ENCODE measurements at regions not wholly inside any gene's neighbourhood (a gene's known extent, or its start where the extent isn't known, plus 50 kb on each side); places are given as distances from the start of the nearest gene placed in this dataset.
A peak's percentile ranks its signal among the peaks of the same experiment; 100 is the strongest.

DNA sequence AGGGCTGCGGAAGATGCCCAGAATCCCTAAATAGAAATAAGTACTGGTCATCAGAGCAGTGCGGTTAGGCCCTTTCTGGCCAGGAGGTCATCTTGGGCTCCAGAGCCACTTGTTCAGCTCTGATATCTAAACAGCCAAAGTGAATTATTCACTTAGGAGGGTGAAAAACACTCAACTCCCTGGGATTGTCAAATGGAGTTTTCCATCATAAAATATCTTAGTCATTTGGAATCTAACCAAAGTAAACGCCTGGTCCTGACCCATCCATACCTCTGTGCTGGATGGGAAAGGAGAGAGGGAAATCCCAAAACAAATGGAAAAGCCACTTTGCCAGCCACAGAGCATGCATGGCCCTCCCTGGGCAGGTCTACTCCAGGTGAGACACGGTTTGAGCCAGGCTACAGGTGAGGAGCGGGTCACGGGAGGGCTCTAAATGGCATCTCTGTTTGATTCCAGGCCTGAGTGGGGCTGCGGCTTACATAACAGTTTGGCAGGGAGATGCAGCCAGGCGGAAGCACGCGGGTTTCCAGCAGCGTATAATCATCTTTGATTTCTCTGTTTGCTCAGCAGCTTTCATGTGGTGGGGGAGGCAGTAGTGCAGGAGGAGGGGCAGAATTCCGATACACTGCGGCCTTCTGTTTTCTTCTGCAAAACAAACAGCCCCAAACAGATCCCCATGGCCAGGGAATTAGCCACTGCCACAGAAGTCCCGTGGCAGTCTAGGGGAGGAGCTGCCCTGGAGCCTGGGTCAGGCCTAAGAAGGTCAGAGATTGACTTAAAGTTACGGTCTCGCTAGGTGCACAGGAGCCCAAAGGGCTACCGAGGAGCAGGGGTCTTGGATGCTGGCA lies 59.1 kb upstream of the ZNF648 start:
- peak; percentile 8 to 82 (median 64) for DNase-seq

DNA sequence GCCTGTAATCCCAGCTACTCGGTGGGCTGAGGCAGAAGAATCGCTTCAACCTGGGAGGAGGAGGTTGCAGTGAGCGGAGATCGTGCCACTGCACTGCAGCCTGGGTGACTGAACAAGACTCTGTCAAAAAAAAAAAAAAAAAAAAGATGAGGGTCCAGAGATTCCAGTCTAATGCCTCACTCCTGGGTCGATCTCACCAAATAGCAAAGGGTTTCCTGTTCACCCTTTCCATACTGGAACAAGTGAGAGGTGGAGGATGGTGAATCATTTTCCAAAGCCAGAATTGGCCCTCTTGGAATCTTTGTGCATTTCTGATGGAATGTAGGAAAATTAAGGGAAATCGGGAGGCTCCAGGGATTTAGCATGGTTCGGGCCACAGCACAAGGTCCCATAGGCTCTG lies 58.1 kb upstream of the ZNF648 start:
- no peak for DNase-seq

DNA sequence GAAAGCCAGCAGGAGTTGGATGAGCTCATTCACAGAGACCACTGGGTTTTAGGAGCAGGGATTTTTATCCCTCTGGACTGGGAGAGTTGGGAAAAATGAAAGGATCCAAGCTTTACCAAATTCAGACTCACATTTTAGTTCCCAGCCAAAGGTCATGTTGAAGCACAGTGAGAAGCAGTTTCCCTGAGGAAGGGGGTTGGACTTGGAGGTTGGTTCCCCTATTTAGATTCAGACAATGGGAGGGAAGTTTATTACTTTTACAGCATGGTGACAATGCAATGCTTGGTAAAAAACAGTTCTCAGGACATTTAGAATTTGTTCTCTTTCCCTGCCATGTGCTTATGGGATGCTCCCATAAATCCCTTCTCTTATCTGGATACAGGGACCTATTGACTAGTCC lies 57.3 kb upstream of the ZNF648 start:
- DNase-seq = no peak

DNA sequence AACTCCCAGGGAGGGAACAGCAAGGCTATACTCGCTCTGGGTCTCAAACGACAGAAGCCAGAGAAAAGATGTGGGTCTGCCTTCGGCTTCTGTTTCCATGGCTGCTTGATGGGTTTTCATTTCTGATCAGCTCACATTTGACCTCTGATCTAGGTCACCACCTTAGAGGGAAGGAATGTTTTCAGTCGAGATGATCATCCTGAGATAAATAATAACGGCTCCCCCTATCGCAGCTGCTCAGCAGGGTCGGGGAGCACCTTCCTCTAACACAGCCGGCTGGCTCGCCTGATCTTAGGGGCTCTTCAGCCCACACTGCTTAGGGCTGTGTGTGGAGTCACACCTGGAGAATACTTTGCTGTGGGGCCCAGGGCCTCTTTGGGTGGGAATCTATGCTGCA lies 53.1 kb upstream of the ZNF648 start:
- no peak for DNase-seq

DNA sequence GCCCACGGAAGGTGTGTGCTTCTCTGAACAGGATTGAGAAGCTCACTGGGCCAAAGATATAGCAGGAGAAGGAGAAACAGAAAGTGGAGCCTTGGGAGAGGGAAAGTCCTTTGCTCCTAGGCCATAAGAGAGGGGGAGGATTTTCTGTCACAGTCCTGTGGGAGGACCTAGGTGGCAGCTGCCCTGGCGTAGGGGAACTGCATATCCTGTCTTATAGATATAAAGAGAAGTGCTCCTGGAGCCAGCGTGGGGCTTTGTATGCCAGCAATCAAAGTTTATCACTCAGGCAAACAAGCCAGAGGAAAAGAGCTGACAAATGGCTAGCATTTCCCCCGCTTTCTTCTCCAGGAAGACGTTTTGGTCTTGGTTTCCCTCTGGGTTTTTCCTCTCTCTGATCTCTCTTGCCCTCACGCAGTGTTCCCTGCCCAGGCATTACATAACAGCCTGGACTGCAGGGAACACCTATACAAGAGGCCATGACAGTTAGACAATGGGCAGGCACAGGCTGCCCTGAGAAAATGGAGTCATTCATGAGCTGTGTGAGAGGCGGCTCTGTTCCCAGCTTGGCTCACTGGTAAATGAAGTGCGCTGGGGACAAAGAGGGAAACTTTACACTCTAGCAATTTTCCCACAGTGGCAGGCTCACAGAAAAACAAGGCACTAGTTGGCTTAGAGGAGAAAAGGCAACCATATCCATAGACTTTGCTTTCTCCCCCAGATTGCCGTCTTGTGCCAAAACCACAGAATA lies 52.5 kb upstream of the ZNF648 start:
- DNase-seq = peak in 13 of 14 donors; percentile 20 to 92 (median 80)

DNA sequence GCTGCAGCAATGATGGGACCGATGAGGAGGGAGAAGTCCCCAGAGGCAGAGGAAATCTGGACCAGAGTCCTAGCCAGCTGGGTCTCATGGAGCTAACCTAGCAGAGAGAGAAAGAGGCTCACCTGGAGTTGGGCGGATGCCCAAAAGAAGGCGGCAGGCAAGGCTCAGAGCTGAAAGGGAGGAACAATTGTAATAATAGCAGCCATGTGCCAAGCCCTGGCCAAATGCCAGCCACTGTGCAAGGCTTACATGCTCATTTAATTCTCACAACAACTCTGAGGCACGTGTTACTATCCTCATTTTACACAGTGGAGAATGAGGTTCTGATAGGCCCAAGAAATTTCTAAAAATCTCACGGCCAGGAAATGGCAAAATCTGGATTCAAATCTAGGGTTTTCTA lies 50.0 kb upstream of the ZNF648 start:
- no peak for DNase-seq

Measured in C1 segment of cervical spinal cord (tissue), 14 donors.